ENCODE measurements at regions not wholly inside any gene's neighbourhood (a gene's known extent, or its start where the extent isn't known, plus 50 kb on each side); places are given as distances from the start of the nearest gene placed in this dataset.

- H3K4me3 ChIP-seq (ENCODE audit: low read length), result no peak overlapping the region
- no peak for DNase-seq (ENCODE audit: low read depth)
- TF ChIP-seq CTCF (conservative IDR thresholded peaks at IDR 0.05; ENCODE audit: low read depth, low read length), result no peak
Measured at GRCh38 chr1:36721261-36721660, 238.5 kb upstream of the CSF3R start.

- TF ChIP-seq CTCF (conservative IDR thresholded peaks at IDR 0.05; ENCODE audit: low read depth, low read length), result no peak
- no peak for DNase-seq (ENCODE audit: low read depth)
- H3K4me3 ChIP-seq (ENCODE audit: low read length), result no peak overlapping the region
Measured at GRCh38 chr1:36717431-36717830, 234.7 kb upstream of the CSF3R start.

- no peak overlapping the region for H3K4me3 ChIP-seq (ENCODE audit: low read length)
- TF ChIP-seq CTCF (conservative IDR thresholded peaks at IDR 0.05; ENCODE audit: low read depth, low read length), result no peak
- DNase-seq (ENCODE audit: low read depth), result no peak
Measured at GRCh38 chr1:36715797-36716196, 233.1 kb upstream of the CSF3R start.

- TF ChIP-seq CTCF (conservative IDR thresholded peaks at IDR 0.05; ENCODE audit: low read depth, low read length), result no peak
- no peak for DNase-seq (ENCODE audit: low read depth)
- no peak overlapping the region for H3K4me3 ChIP-seq (ENCODE audit: low read length)
Measured at GRCh38 chr1:36714301-36714700, 231.6 kb upstream of the CSF3R start.

- DNase-seq (ENCODE audit: low read depth), result no peak
Measured at GRCh38 chr1:36711480-36711879, 228.8 kb upstream of the CSF3R start.

GRCh38 chr1:36710951-36711350, 228.2 kb upstream of the CSF3R start:
- no peak for DNase-seq (ENCODE audit: low read depth)
- TF ChIP-seq CTCF (conservative IDR thresholded peaks at IDR 0.05; ENCODE audit: low read depth, low read length), result no peak
- H3K4me3 ChIP-seq (ENCODE audit: low read length), result no peak overlapping the region

More at GRCh38 chr1:36711480-36711879, 228.8 kb upstream of the CSF3R start:
- TF ChIP-seq CTCF (conservative IDR thresholded peaks at IDR 0.05; ENCODE audit: low read depth, low read length), result no peak
- H3K4me3 ChIP-seq (ENCODE audit: low read length), result no peak overlapping the region

- no peak for TF ChIP-seq CTCF (conservative IDR thresholded peaks at IDR 0.05; ENCODE audit: low read depth, low read length)
- DNase-seq (ENCODE audit: low read depth), result no peak
- no peak overlapping the region for H3K4me3 ChIP-seq (ENCODE audit: low read length)
Measured at GRCh38 chr1:36709869-36710481, 227.3 kb upstream of the CSF3R start.

All from retinal pigment epithelial cell (primary cell).